Right renal cortex interstitium (tissue), 3 donors: ENCODE measurements at regions not wholly inside any gene's neighbourhood (a gene's known extent, or its start where the extent isn't known, plus 50 kb on each side); places are given as distances from the start of the nearest gene placed in this dataset.
"Not testable (repeated sequence)": the region's sequence is repeated elsewhere in the genome, so short reads cannot be mapped to it uniquely, and the experiment has no call there.

Experiments used
- DNase-seq, 3 donors: peaks; one replicate each; pipeline ENCODE4 v3.0.0-alpha.2; 2013; ENCODE audit warnings: low read depth in 3 of 3, low spot score in 2 of 3

DNA sequence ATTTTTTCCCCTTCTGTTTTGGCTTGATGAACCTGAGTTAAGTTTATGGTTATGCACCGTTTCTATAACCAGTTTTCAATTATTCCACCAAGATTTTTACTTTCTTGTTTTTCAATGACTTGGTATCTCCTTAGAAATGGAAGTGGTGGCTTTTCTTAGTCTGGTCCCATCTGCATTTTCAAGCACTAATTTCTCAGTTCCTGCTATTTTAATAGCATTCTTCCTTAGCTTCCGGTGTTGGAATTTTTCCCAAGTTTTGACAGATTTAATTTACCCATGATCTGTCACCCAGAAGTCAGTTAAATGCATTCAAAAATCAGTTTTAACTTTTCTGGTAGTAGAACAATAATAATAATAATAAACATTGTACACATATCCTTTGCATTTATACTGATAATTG lies 184.6 kb upstream of the OLFM3 start:
- no peak for DNase-seq

DNA sequence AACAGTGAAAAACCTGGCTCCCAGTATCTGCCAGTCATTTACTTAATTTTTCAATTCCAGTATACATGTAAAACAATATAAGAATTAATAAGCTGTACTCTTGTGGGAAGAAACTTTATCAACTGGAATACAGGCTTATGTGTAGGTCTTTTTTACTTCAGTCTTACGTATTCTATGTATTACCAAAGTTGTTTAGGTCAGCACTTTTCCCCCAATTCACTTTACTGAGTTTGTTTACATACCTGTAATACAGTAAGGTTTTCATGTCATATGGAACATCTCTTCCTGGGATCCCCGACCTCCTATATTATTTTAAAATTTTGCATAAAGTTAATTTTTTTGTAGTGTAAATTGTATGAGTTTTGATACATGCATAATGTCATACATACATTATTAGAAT lies 181.8 kb upstream of the OLFM3 start:
- DNase-seq = no peak

DNA sequence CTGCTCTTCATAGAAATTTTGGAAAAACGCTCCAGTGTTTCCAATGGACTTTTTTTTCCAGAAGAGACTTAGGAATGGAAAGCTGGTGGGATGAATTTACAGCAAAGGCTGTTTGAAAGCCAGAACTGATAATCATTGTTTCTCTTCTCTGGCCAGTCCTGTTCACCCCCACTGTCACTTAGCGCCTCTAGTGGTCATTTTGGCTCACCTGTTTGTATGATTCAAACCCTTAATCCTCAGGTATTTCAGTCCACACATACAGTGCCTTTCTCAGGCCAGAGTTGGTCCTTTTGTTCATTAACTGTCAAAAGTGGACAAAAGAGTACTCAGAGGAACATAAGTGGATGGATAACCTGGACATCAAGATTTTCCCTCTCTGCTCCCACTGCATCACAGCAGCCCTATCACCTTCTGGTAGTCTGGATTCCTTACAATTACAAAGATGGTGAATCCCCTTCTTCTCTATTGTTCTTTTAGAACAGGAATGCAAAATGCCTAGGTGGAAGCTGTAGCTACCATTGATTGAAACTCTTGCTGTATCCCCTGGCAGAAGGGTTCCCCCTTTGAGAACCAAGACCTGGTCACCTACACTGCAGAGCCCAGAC lies 177.6 kb upstream of the OLFM3 start:
- DNase-seq = no peak

DNA sequence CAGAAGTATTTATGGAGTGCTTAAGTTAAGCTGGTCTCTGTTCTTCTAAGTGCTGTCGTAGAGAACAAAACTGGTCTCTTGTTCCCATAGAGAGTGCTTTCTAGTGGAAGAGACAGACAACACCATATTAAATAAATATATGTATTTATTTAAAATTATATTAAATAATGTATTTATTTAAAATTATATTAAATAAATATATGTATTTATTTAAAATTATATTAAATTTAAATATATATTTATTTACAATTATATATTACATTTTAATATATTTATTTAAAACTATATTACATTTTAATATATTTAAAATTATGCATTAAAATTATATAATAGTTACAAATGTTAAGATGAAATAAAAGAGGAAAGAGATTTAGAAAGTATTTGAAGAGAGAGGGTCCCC lies 175.5 kb upstream of the OLFM3 start:
- no peak for DNase-seq

DNA sequence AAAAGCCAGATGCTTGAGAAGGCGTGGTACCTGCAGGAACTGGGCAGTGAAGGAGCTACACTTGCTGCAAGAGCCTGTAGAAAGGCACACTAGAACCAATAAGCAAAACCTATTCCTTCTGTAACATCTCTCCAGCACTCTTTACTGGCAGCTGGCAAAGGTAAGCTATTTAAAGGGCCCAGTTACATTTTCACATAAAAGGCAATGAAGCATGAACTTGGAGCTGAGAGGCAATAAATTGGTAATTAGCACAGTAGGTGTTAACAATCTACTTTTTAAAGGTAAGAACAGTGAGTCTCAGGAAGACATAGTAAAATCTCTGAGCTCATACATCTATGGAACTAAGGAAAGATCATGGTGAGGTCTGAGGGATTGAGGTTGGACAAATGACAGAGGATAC lies 167.1 kb upstream of the OLFM3 start:
- no peak for DNase-seq

DNA sequence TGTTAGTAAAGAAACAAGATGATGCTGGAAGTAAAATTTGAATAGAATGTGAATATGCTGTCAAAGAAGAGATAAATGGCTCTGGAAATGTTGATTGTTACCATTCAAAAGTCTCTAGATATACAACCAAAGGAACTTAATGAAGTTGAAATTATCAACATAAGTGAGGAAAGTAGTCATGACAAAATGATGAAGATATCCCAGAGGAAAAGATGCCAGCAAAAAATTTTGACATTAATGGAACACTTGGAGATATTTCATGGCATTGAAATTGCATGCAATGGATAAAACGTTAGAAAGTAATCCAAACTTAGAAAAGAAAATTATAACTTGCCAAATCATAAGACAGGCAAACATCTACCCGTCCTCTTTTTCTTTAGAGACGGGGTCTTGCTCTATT lies 154.5 kb upstream of the OLFM3 start:
- no peak for DNase-seq

DNA sequence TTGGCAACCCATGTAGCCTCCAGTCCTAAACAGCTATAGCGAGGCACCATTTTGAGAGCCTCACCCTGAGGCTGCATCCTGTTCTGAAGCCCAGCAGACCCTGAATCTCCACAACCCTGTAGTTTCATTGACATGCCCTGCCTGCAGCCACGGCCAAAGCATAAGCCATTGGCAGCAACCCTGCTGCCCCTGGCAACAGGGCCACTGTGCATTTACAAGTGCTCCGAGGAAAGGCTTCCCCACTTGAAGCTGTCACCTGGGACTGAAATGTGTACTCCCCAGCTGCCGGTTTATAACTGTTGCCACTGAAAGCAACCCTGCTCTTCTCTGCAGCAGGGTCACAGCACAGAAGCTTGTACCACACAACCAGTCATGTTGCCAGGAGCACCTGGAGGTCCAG lies 124.2 kb upstream of the OLFM3 start:
- no peak for DNase-seq

DNA sequence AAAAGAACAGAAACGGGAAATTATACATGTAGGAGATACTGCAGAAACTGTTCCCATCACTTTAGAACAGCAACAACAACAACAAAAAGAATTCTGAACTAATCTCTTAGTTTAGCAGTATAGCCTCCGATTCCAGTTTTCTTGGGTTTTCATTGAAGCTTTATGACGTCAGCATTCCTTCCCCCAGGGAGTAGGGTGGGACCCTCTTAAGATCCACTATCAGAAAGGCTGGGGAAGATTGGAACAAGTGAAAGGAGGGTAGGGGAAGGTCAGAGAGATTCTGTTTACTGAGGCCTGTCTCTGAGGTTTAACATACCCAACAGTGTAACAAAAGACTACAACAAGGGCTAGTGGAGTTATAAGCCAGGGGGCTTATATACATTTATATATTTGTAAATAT lies 121.4 kb upstream of the OLFM3 start:
- DNase-seq = no peak

DNA sequence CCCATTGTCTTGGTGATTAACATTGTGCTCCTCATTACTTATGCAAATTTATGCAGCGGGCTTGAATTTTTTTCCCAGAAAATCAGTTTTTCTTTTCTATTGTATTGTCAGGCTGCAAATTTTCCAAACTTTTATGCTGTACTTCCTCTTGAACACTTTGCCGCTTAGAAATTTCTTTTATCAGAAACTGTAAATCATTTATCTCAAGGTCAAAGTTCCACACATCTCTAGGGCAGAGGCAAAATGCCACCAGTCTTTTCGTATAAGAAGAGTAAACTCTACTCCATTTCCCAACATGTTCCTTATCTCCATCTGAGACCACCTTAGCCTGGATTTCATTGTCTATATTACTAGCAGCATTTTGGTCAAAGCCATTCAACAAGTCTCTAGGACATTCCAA lies 113.9 kb upstream of the OLFM3 start:
- DNase-seq = no peak

DNA sequence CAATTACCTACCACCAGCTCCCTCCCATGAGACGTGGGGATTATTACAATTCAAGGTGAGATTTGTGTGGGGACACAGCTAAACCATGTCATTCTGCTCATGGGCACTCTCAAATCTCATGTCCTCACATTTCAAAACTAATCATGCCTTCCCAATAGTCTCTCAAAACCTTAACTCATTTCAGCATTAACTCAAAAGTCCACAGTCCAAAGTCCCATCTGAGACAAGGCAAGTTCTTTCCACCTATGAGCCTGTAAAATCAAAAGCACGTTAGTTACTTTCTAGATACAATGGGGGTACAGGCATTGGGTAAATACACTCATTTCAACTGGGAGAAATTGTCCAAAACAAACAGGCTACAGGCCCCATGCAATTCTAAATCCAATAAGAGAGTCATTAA lies 112.8 kb upstream of the OLFM3 start:
- DNase-seq = not testable (repeated sequence)

DNA sequence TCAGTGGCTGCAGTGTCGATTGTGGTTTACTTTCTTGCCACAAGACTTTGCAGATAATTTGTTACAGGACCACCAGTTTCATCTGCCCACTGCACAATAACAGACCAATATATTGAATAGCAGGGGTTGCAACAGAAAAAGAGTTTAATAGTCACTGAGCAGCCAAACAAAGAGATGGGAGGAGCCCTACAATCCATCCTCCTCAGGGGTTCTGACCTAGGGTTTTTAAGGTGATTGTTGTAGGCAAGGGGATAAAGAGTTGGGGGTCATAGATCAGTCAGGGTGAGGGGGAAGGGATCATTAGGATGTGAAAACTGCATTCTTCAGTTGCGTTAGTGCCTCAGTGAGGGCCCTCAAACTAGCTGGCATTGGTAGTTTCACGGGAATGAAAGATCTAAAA lies 110.7 kb upstream of the OLFM3 start:
- DNase-seq = no peak

DNA sequence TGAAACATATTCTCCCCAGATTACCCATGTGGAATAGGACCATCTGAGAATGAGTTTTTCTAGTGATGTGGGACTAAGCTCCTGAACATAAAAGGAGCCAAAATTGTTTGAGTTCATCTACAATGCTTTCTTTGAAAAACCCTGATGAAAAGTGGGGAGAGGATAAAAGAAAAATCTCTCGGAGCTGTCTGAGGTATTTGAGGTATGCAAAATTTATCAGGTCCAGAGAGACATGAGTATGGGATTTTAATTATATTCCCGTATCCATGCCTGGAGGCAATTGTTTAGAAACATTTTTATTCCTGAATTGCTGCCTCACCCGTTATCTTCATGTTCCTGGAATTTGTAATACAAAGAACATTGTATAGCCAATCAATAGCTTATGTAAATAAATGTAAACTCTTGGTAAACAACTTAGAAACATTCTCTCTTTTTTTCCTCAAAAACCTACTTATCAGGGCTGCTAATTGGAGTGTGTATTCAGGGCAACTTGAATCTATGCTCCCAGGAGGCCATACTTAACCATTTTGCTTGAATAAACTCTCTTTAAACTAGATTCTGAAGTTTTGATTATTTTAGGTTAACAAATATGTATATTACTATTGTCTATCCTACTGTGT lies 109.3 kb upstream of the OLFM3 start:
- DNase-seq = no peak

DNA sequence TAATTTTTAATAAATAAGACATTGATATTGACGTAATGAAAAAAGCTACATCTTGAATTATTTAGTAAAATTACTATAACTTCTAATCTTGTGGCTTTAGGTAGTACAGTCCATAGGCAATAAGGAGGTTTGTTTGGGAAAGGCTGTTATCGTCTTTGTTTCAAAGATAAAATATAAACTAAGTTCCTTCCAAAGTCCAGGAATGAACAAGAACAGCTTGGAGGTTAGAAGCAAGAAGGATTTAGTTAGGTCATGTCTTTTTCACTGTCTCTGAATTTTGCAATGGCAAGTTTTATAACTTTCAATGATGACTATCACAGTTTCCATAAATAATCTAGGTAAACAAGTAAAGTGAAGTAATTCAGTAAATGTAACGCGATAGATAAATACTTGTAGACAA lies 106.9 kb upstream of the OLFM3 start:
- no peak for DNase-seq

DNA sequence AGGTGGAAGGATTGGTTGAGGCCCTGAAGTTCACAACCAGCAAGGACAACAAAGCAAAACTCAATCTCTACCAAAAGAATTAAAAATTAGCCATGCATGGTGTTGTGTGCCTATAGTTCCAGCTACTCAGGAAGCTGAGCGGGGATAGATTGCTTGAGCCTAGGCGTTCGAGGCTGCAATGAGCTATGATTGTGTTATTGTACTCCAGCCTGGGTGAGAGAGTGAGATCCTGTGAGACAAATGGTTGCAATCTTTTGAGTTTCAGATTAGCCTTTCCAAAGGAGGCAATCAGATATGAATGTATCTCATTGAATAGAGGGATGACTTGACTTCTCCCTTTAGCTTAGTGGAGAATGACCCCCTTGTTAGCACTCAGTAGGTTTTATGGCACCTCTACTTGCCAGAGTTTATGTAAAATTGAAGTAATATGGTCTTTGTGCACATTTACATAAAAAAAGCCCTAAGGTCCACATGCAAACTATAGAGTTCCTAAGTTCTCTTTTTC lies 105.6 kb upstream of the OLFM3 start:
- no peak for DNase-seq

DNA sequence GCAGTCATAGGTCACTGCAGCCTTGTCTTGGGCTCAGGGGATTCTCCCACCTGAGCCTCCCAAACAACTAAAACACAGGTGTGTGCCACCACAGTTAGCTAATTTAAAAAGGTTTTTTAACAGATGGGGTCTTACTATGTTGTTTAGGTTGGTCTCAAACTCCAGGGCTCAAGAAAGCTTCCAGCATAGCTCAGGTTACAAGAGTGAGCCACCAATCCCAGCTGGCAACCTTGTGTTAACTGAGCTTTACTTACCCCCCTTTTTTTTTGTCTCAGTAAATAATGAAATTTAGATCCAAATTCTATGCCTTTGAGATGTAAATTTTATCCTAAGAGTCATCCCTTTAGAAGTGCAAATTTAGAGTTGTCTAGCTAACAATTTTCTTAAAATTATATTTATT lies 103.9 kb upstream of the OLFM3 start:
- DNase-seq = no peak

DNA sequence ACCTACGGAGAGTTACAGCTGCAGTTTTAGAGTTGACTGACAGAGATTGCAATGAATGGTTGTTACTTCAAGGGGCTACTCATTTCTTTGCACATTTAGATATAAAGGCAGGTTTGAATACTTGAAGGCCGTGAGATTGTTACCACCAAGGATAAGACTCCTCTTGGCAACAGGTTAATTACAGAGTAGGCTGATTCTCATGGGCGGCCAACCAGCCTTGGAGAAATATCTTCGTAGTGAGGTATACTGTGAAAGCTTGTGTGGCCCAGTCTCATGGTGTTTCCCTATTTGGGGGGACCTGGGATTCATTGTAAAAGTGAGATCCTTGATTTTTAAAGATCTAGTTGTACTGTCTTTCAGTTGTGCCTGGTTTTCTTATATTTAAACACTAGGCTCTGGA lies 103.2 kb upstream of the OLFM3 start:
- DNase-seq = no peak

DNA sequence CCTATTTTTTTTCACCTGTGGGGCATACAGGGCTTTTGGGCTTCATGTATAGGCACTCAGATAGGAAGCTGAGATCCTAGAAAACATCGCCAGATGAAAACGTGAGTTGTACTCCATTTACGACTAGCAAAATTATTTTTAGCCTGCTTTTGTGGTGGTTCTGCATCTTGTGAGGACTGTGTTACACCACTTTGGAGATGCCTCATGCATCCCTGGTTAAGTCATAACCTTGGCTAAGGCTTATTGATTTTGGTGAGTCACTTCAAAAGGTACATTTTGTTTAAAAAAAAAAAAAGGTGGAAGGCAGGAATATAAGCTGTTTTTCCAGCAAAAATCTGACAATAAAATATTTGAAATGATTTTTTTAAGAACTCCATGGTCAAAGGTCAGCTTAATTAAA lies 101.8 kb upstream of the OLFM3 start:
- no peak for DNase-seq

DNA sequence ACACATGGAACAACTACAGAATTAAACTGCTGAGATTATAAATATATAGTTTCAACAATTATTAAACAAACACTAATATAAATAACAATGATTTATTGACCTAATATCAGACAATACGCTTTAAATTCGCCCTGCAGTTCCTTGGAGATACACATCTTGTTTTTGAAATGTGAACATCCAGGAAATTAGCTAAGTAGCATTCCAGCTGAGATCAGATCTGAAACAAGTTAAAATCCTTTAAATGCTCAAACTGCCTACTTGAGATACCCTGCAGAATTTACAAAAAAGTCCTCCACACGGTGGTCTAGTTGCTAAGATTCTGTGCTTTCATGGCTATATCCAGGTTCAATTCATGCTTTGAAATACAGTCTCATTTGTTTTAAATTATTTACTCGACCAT lies 101.4 kb upstream of the OLFM3 start:
- DNase-seq = no peak

DNA sequence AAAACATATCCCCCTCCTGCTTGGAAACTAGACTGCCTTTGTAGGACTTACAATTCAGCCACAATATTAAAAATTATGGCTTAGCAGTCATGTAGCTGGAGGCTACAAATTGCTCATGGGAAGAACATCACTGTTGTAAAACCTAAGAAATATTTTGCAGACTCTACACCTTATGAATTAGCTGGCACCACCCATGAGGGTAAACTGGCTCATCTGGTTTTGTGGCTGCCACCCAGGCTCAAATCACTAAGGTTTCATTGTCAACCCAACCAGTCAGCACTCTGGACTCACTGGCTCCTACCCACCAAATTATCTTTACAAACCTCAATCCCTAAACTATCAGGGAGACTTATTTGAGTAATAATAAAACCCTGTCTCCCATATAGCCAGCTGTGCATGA lies 100.7 kb upstream of the OLFM3 start:
- no peak for DNase-seq

DNA sequence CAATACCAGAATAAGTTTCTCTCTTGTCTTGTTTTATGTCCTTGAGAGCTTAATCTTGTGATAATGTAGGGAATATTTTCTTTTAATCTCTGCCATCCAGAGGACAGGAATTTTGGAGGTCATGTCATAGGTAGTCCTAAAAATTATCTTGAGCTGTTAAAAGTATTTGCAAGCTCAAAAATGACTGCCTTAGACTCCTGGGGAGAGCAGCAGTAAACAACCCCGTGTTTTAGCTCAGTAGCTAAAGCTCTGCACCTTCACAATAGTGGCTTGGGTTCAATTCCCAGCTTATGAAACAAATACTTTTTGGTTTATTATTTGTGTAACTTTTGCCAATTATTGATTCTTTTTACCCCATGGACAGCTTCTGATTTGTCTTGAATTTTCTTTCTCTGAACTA lies 99.4 kb upstream of the OLFM3 start:
- no peak for DNase-seq

DNA sequence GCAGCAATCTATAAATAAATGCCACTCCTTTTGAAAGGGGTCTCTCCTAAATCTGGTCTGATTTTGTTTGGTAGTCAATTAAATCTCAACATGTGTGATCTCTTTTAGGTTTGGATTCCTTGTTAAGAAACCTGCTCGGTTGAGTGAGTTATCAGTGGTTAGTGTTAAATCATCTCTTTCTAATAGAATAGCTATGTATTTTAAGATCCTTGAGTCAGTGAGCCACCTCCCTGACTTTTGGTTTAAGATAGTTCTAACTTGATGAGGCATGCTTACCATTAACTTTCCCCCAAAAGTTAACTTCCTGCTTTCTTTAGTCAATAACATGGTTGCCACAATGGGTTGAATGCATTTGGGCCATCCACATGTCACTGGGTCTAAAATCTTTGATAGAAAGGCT lies 93.1 kb upstream of the OLFM3 start:
- DNase-seq = no peak

DNA sequence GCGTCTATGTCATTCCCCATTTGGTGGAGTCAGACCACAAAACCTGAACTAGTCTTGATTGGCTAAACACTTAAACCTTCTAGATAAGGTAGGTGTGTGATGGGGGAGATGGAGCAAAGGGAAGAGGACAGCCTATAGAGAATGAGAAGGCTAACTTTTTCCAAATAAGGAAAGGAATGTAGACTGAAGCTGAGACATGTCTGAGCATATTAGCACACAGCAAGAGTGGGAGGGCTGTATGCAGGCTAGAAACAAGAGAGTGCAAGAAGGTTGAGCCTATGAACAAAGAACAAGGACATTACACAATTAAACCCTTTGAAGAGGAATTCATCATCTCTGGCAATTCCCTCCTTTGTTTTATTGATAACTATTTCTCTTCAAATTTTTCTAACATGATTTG lies 89.2 kb upstream of the OLFM3 start:
- DNase-seq = no peak
